OCI-LY7 (cell line): ENCODE measurements at regions not wholly inside any gene's neighbourhood (a gene's known extent, or its start where the extent isn't known, plus 50 kb on each side); places are given as distances from the start of the nearest gene placed in this dataset.

Experiments used
- BruUV-seq: library from RNA; stranded (reverse); fragments of 400-500 nt; replicated peaks from 2 replicates; lab custom pipeline; 2021; lab: Mats Ljungman, UMichigan
- CTCF ChIA-PET: fragments of 300-600 bp; sonication (Branson Sonifier 250); formaldehyde crosslinking; loops from one replicate; lab custom pipeline; 2022; ENCODE audit warnings: antibody characterized with exemption; ENCODE audit not compliant: unreplicated experiment; lab: Charles Lee
- POLR2A ChIA-PET: fragments of 300-600 bp; sonication (Branson Sonifier 250); formaldehyde crosslinking; loops from one replicate; lab custom pipeline; 2022; ENCODE audit warnings: antibody characterized with exemption; lab: Charles Lee
- DNase-seq: peaks from one replicate; pipeline ENCODE4 v3.0.0-alpha.2; 2015; ENCODE audit warnings: low spot score
- H2AFZ ChIP-seq: fragments of 200-600 bp; sonication (generic), shearing (Covaris generic); 2 replicates; pipeline ENCODE4 v1.6.1; 2014; ENCODE audit warnings: mild to moderate bottlenecking, antibody characterized with exemption, low read length, moderate library complexity
- H3K27ac ChIP-seq: fragments of 200-600 bp; sonication (generic); 2 replicates; pipeline ENCODE4 v1.5.1; 2014; ENCODE audit warnings: mixed run types, low read depth, mild to moderate bottlenecking, moderate library complexity, low read length, inconsistent platforms; ENCODE audit not compliant: poor library complexity, severe bottlenecking
- H3K36me3 ChIP-seq: fragments of 200-600 bp; sonication (generic); 2 replicates; pipeline ENCODE4 v1.6.1; 2014; ENCODE audit warnings: mild to moderate bottlenecking, antibody characterized with exemption, low read length, moderate library complexity, mixed read lengths; ENCODE audit not compliant: insufficient read depth
- H3K4me1 ChIP-seq: fragments of 200-600 bp; sonication (generic); 2 replicates; pipeline ENCODE4 v1.5.1; 2014; ENCODE audit warnings: mild to moderate bottlenecking, low read length; ENCODE audit not compliant: insufficient read depth, poor library complexity, severe bottlenecking
- H3K4me2 ChIP-seq: fragments of 200-600 bp; sonication (generic); 2 replicates; pipeline ENCODE4 v1.6.1; 2014; ENCODE audit warnings: mild to moderate bottlenecking, low read length
- H3K4me3 ChIP-seq: fragments of 200-600 bp; sonication (generic); 2 replicates; pipeline ENCODE4 v1.5.1; 2014; ENCODE audit warnings: mild to moderate bottlenecking, low read depth, low read length; ENCODE audit not compliant: poor library complexity, severe bottlenecking
- H3K79me2 ChIP-seq: fragments of 200-600 bp; sonication (generic); 2 replicates; pipeline ENCODE4 v1.6.1; 2016; ENCODE audit warnings: low read depth, mild to moderate bottlenecking, low read length, moderate library complexity, mixed read lengths; ENCODE audit not compliant: insufficient read depth
- H3K9me2 ChIP-seq: fragments of 200-600 bp; sonication (generic); 2 replicates; pipeline ENCODE4 v1.6.1; 2016; ENCODE audit warnings: mild to moderate bottlenecking, low read length, mixed read lengths; ENCODE audit not compliant: insufficient read depth
- H3K9me3 ChIP-seq: fragments of 200-600 bp; sonication (generic); 2 replicates; pipeline ENCODE4 v1.6.1; 2014; ENCODE audit warnings: mild to moderate bottlenecking, mixed run types, low read length, mixed read lengths
- H4K20me1 ChIP-seq: fragments of 200-600 bp; sonication (generic); 2 replicates; pipeline ENCODE4 v1.6.1; 2014; ENCODE audit warnings: mild to moderate bottlenecking, antibody characterized with exemption, low read length, moderate library complexity, mixed read lengths; ENCODE audit not compliant: insufficient read depth
- CTCF ChIP-seq: fragments of 200-600 bp; sonication (generic); conservative IDR thresholded peaks from 2 replicates; pipeline ENCODE4 v1.5.1; 2014; ENCODE audit warnings: mild to moderate bottlenecking, antibody characterized with exemption, low read length, moderate library complexity, mixed read lengths
- EZH2phosphoT487 ChIP-seq: fragments of 200-600 bp; sonication (generic); IDR thresholded peaks from 2 replicates; pipeline ENCODE4 v1.6.1; 2018; ENCODE audit warnings: low read depth, borderline replicate concordance, mild to moderate bottlenecking, mixed run types, antibody characterized with exemption, low read length, moderate library complexity, mixed read lengths
- intact Hi-C: fragments of 100-400 bp; cut with micrococcal nuclease; formaldehyde crosslinking; loops from one replicate; pipeline ENCODE4 v1.10.0; 2022; ENCODE audit not compliant: unreplicated experiment

DNA sequence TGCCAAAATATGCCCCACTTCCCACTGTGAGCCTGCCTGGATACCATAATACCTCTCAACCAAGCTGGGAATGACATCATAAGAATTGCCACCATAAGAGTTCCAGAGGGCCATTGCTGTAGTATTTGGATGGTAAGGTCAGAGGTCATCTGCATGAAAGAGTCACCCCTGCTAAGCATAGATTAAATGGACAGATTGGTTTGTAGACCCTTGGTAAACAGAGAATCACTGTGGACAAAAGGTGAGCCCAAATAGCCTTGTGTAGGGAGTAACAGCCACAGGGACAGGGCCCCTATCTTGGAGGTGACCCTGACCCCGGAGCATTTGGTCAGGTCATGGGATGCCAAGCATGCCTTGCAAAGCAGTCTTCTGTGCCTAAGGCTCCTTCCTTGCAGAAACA is 129.7 kb downstream of the GPAM start:
- Histone ChIP-seq H2AFZ (no peak overlapping the region), H3K4me3 (no peak overlapping the region), H3K27ac (no peak overlapping the region), H3K4me2 (no peak overlapping the region), H3K36me3 (no peaks in the 10 kb centered on the region), H3K9me3 (no peaks in the 10 kb centered on the region), H4K20me1 (no peaks in the 10 kb centered on the region), H3K9me2 (no peaks in the 10 kb centered on the region), H3K79me2 (no peaks in the 10 kb centered on the region), H3K4me1 (no peaks in the 10 kb centered on the region)
- no TSS peak for BruUV-seq
- intact Hi-C loops, result no loop called here
- ChIA-PET CTCF (no interaction called here), POLR2A (no interaction called here)
- DNase-seq, result no peak
- TF ChIP-seq CTCF, result no peak
- TF ChIP-seq EZH2phosphoT487, result no peak

DNA sequence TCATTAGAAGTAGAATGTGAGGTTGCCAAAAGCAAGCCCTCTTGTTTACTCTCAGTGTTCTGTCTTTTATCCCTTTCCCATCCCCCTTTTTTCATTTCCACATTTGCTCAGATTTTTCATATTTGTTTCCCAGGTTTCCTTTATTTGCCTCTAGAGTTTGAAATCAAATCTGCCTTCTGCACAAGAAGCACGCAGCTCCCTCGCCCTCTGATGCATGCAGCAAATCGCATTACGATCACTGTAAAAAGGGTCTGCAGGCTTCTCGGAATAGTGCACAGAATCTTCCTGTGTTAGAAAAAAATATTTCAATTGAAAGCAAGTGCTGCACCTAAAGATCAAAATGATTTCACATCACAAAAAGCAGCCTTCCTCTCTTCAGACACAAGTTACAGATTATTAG is 129.0 kb downstream of the GPAM start:
- intact Hi-C loops, result no loop called here
- Histone ChIP-seq H2AFZ (no peak overlapping the region), H3K4me3 (no peak overlapping the region), H3K27ac (no peak overlapping the region), H3K79me2 (no peaks in the 10 kb centered on the region), H3K9me3 (no peaks in the 10 kb centered on the region), H3K4me2 (no peak overlapping the region), H3K4me1 (no peaks in the 10 kb centered on the region), H3K36me3 (no peaks in the 10 kb centered on the region), H3K9me2 (no peaks in the 10 kb centered on the region), H4K20me1 (no peaks in the 10 kb centered on the region)
- CTCF ChIA-PET, result no interaction called here
- TF ChIP-seq EZH2phosphoT487 (no peak), CTCF (no peak)
- no TSS peak for BruUV-seq
- POLR2A ChIA-PET, result no interaction called here
- DNase-seq, result no peak

- no TSS peak for BruUV-seq
- POLR2A ChIA-PET, result interaction anchor here (0.8 kb wide), 1 partner anchor 11 kb away, joined by 3 read pairs; no protein-coding TSS in a partner anchor
- Histone ChIP-seq H3K79me2 (no peaks in the 10 kb centered on the region), H3K4me3 (no peak overlapping the region), H3K27ac (no peak overlapping the region), H3K9me2 (no peaks in the 10 kb centered on the region), H3K9me3 (no peaks in the 10 kb centered on the region), H3K4me1 (no peaks in the 10 kb centered on the region), H3K4me2 (no peak overlapping the region), H3K36me3 (no peaks in the 10 kb centered on the region), H2AFZ (no peak overlapping the region), H4K20me1 (no peaks in the 10 kb centered on the region)
- TF ChIP-seq CTCF, result no peak
- CTCF ChIA-PET, result no interaction called here
- no peak for DNase-seq
- intact Hi-C loops, result no loop called here
Observed at GRCh38 chr10:112057072-112057471, 126.5 kb downstream of the GPAM start.
